IMR-90 (cell line): ENCODE measurements at regions not wholly inside any gene's neighbourhood (a gene's known extent, or its start where the extent isn't known, plus 50 kb on each side); places are given as distances from the start of the nearest gene placed in this dataset.

Experiments used
- CTCF ChIP-seq: conservative IDR thresholded peaks from 2 replicates; pipeline ENCODE4 v1.5.1; 2012; ENCODE audit warnings: mild to moderate bottlenecking, low read depth, low read length, improper control_type of control experiment
- FOS ChIP-seq: fragments of 150-350 bp; IDR thresholded peaks from 2 replicates; pipeline ENCODE4 v1.6.1; 2016; ENCODE audit warnings: low read depth, low read length
- MXI1 ChIP-seq: IDR thresholded peaks from 2 replicates; pipeline ENCODE4 v1.6.1; 2012; ENCODE audit warnings: low read depth, mild to moderate bottlenecking, low read length, moderate library complexity, borderline replicate concordance
- POLR2A ChIP-seq: IDR thresholded peaks from 2 replicates; pipeline ENCODE4 v1.6.1; 2012; ENCODE audit warnings: mild to moderate bottlenecking, low read depth, low read length
- RFX5 ChIP-seq: IDR thresholded peaks from 2 replicates; pipeline ENCODE4 v1.8.0; 2012; ENCODE audit warnings: low read depth, mild to moderate bottlenecking, low read length, moderate library complexity

GRCh38 chr6:76578746-76579145 is 506.3 kb upstream of the IMPG1 start:
- TF ChIP-seq CTCF (no peak), MXI1 (no peak), POLR2A (no peak), RFX5 (no peak), FOS (no peak)
